HepG2 (cell line): ENCODE measurements at regions not wholly inside any gene's neighbourhood (a gene's known extent, or its start where the extent isn't known, plus 50 kb on each side); places are given as distances from the start of the nearest gene placed in this dataset.

Source experiments
- CEBPZ ChIP-seq: IDR thresholded peaks from 2 replicates; pipeline ENCODE4 v1.6.1; 2012; ENCODE audit warnings: low read length, improper control_type of control experiment
- DMAP1 ChIP-seq: IDR thresholded peaks from 2 replicates; pipeline ENCODE4 v1.6.1; 2016
- GATAD2A ChIP-seq: IDR thresholded peaks from 2 replicates; pipeline ENCODE4 v1.6.1; 2016
- MXD4 ChIP-seq: IDR thresholded peaks from 2 replicates; pipeline ENCODE4 v1.6.1; 2016; ENCODE audit warnings: mild to moderate bottlenecking, missing biosample characterization, missing genetic modification reagents
- PAXIP1 ChIP-seq: sonication (generic); formaldehyde crosslinking; conservative IDR thresholded peaks from 2 replicates; pipeline ENCODE4 v1.4.0; 2020; ENCODE audit warnings: mild to moderate bottlenecking, missing genetic modification reagents, moderate library complexity
- U2AF2 ChIP-seq: fragments of 200-400 bp; formaldehyde crosslinking; IDR thresholded peaks from 2 replicates; pipeline ENCODE4 v1.6.1; 2017; ENCODE audit warnings: low read depth, mild to moderate bottlenecking, low read length
- UBTF ChIP-seq: sonication (generic); formaldehyde crosslinking; IDR thresholded peaks from 2 replicates; pipeline ENCODE4 v1.4.0; 2020; ENCODE audit warnings: mild to moderate bottlenecking, missing genetic modification reagents
- USF2 ChIP-seq, 2 experiments: sonication (generic) in 1 of 2; formaldehyde crosslinking in 1 of 2; IDR thresholded peaks; 2 replicates each; pipeline versions ENCODE4 v1.5.1 to v1.6.1; 2011 to 2020; ENCODE audit warnings: borderline replicate concordance in 1 of 2, low read depth in 1 of 2, low read length in 1 of 2, mild to moderate bottlenecking in 1 of 2, missing genetic modification reagents in 1 of 2, moderate library complexity in 1 of 2
- ZFP36L2 ChIP-seq: sonication (generic); formaldehyde crosslinking; IDR thresholded peaks from 2 replicates; pipeline ENCODE4 v1.4.0; 2020; ENCODE audit warnings: missing genetic modification reagents
- ZNF274 ChIP-seq: sonication (generic); formaldehyde crosslinking; IDR thresholded peaks from 2 replicates; pipeline ENCODE4 v1.5.1; 2020; ENCODE audit warnings: mild to moderate bottlenecking, missing genetic modification reagents
- TF ChIP-seq, protein P1 (sequence below): IDR thresholded peaks from 2 replicates; pipeline ENCODE4 v1.6.1; 2018; ENCODE audit warnings: missing genetic modification reagents
- TF ChIP-seq, protein P2 (sequence below): IDR thresholded peaks from 2 replicates; pipeline ENCODE4 v1.6.1; 2016; ENCODE audit warnings: missing biosample characterization, missing genetic modification reagents, low read depth

DNA sequence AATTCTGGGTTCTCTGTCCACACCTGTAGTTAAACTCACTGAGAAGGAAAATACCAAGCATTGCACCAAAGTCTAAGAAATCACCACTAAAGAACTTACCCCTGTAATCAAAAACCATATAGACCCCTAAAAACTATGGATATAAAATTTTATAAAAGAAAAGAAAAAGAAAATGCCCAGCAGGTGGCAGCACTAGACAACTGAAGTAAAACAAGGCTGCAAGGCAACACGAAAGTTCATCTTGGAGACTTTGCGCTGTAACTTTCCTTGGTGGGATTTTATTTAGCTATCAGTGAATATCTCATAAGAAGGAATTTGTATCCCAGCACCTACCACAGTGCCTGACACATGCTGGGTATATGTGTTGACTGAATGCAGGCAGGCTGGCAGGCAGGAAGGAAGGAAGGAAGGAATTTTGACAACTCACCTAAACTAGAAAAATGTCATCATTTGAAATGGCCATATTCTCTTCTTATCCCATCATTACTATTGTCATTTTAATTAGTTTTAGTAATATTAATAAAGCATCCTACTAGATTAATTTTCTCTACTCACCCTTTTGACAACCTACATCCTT is 68.2 kb upstream of the ETV6 start (continued):
- TF ChIP-seq CEBPZ = no peak
- no peak for TF ChIP-seq GATAD2A (CRISPR knock-in tag)
- no peak for TF ChIP-seq ZFP36L2 (CRISPR knock-in tag)
- TF ChIP-seq, protein P1, sequence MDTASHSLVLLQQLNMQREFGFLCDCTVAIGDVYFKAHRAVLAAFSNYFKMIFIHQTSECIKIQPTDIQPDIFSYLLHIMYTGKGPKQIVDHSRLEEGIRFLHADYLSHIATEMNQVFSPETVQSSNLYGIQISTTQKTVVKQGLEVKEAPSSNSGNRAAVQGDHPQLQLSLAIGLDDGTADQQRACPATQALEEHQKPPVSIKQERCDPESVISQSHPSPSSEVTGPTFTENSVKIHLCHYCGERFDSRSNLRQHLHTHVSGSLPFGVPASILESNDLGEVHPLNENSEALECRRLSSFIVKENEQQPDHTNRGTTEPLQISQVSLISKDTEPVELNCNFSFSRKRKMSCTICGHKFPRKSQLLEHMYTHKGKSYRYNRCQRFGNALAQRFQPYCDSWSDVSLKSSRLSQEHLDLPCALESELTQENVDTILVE (CRISPR knock-in tag) = no peak
- TF ChIP-seq PAXIP1 (CRISPR knock-in tag) = no peak
- TF ChIP-seq, protein P2, sequence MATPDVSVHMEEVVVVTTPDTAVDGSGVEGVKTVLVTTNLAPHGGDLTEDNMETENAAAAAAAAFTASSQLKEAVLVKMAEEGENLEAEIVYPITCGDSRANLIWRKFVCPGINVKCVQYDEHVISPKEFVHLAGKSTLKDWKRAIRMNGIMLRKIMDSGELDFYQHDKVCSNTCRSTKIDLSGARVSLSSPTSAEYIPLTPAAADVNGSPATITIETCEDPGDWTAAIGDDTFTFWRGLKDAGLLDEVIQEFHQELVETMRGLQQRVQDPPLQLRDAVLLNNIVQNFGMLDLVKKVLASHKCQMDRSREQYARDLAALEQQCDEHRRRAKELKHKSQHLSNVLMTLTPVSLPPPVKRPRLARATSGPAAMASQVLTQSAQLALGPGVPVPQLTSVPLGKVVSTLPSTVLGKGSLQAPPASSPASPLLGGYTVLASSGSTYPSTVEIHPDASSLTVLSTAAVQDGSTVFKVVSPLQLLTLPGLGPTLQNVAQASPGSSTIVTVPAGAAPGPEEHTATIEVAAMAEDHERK (CRISPR knock-in tag) = no peak
- TF ChIP-seq MXD4 (CRISPR knock-in tag) = no peak
- no peak for TF ChIP-seq U2AF2
- TF ChIP-seq ZNF274 (CRISPR knock-in tag) = no peak
- TF ChIP-seq DMAP1 (CRISPR knock-in tag) = no peak
- TF ChIP-seq USF2 (IDR thresholded peaks at IDR 0.05; ENCODE audit: low read depth, low read length) = no peak
- no peak for TF ChIP-seq USF2 (CRISPR knock-in tag; IDR thresholded peaks at IDR 0.05; ENCODE audit: borderline replicate concordance)
- no peak for TF ChIP-seq UBTF
